CD14-positive monocyte (primary cell): ENCODE measurements at regions not wholly inside any gene's neighbourhood (a gene's known extent, or its start where the extent isn't known, plus 50 kb on each side); places are given as distances from the start of the nearest gene placed in this dataset.
"Not testable (repeated sequence)": the region's sequence is repeated elsewhere in the genome, so short reads cannot be mapped to it uniquely, and the experiment has no call there.

Source experiments
- DNase-seq, 3 donors: peaks; one replicate each; pipeline ENCODE4 v3.0.0-alpha.2; 2011 to 2022
- H2AFZ ChIP-seq: 2 replicates; pipeline ENCODE4 v1.6.0; 2012; ENCODE audit warnings: mild to moderate bottlenecking, low read depth, low read length, inconsistent platforms; ENCODE audit not compliant: insufficient read depth, poor library complexity, severe bottlenecking
- H3K27ac ChIP-seq, 2 donors: 1 replicate in 1 of 2; 2 replicates in 1 of 2; pipeline ENCODE4 v1.5.1; 2012 to 2013; ENCODE audit warnings: low read length in 2 of 2, control low read depth in 1 of 2, inconsistent platforms in 1 of 2, low read depth in 1 of 2, mild to moderate bottlenecking in 1 of 2
- H3K27me3 ChIP-seq, 2 donors: one replicate each; pipeline versions ENCODE4 v1.6.0 to v1.6.1; 2011 to 2013; ENCODE audit warnings: low read length in 2 of 2; ENCODE audit not compliant: control insufficient read depth in 2 of 2, insufficient read depth in 2 of 2
- H3K36me3 ChIP-seq, 2 donors: replicated peaks in 1 of 2; 1 replicate in 1 of 2; 2 replicates in 1 of 2; pipeline versions ENCODE4 v1.5.1 to v1.6.1; 2012 to 2013; ENCODE audit warnings: low read length in 2 of 2, control low read depth in 1 of 2, inconsistent platforms in 1 of 2, mild to moderate bottlenecking in 1 of 2; ENCODE audit not compliant: insufficient read depth in 2 of 2, control insufficient read depth in 1 of 2
- H3K4me1 ChIP-seq, 2 donors: 1 replicate in 1 of 2; 2 replicates in 1 of 2; pipeline versions ENCODE4 v1.5.1 to v1.6.1; 2012 to 2013; ENCODE audit warnings: low read length in 2 of 2, control low read depth in 1 of 2, inconsistent platforms in 1 of 2, mild to moderate bottlenecking in 1 of 2, moderate library complexity in 1 of 2; ENCODE audit not compliant: insufficient read depth in 2 of 2, control insufficient read depth in 1 of 2
- H3K4me2 ChIP-seq: replicated peaks from 2 replicates; pipeline ENCODE3; 2012; ENCODE audit warnings: low read length, moderate library complexity, mild to moderate bottlenecking; ENCODE audit not compliant: poor library complexity, severe bottlenecking; ENCODE audit errors: extremely low read depth
- H3K4me3 ChIP-seq, 3 experiments: fragments of 200-600 bp in 1 of 3; sonication (generic) in 1 of 3; replicated peaks in 1 of 3; 1 replicate in 2 of 3; 2 replicates in 1 of 3; pipeline ENCODE4 v1.5.1; 2011 to 2013; ENCODE audit warnings: low read length in 3 of 3, mild to moderate bottlenecking in 3 of 3, control low read depth in 2 of 3, low read depth in 2 of 3, inconsistent platforms in 1 of 3, moderate library complexity in 1 of 3
- H3K79me2 ChIP-seq: 2 replicates; pipeline ENCODE4 v1.6.0; 2012; ENCODE audit warnings: mild to moderate bottlenecking, control low read depth, inconsistent platforms, low read length, moderate library complexity; ENCODE audit not compliant: insufficient read depth
- H3K9ac ChIP-seq: 2 replicates; pipeline ENCODE4 v1.6.0; 2017; ENCODE audit warnings: low read length, mild to moderate bottlenecking; ENCODE audit not compliant: insufficient read depth, poor library complexity, severe bottlenecking
- H3K9me3 ChIP-seq, 2 donors: replicated peaks in 1 of 2; 1 replicate in 1 of 2; 2 replicates in 1 of 2; pipeline versions ENCODE4 v1.5.1 to v1.6.1; 2012 to 2013; ENCODE audit warnings: low read length in 2 of 2, control low read depth in 1 of 2; ENCODE audit not compliant: control insufficient read depth in 1 of 2, insufficient read depth in 1 of 2
- H4K20me1 ChIP-seq: 2 replicates; pipeline ENCODE4 v1.6.0; 2012; ENCODE audit warnings: mild to moderate bottlenecking, low read length, control low read depth, moderate library complexity; ENCODE audit not compliant: insufficient read depth
- H3K27ac Mint-ChIP-seq, 7 donors: one replicate each; pipeline ENCODE4 v1.8.0; 2020; ENCODE audit warnings: mild to moderate bottlenecking in 7 of 7, mixed read lengths in 7 of 7, moderate library complexity in 6 of 7, inconsistent platforms in 2 of 7
- H3K27me3 Mint-ChIP-seq, 3 donors: one replicate each; pipeline ENCODE4 v1.8.0; 2021 to 2022; ENCODE audit warnings: low read depth in 3 of 3, mild to moderate bottlenecking in 3 of 3, mixed read lengths in 3 of 3, moderate library complexity in 3 of 3, inconsistent platforms in 1 of 3
- H3K36me3 Mint-ChIP-seq, 2 donors: one replicate each; pipeline ENCODE4 v1.8.0; 2020; ENCODE audit warnings: mixed read lengths in 2 of 2, inconsistent platforms in 1 of 2, mild to moderate bottlenecking in 1 of 2
- H3K4me1 Mint-ChIP-seq: one replicate; pipeline ENCODE4 v1.8.0; 2020; ENCODE audit warnings: mild to moderate bottlenecking, mixed read lengths
- H3K4me3 Mint-ChIP-seq, 2 donors: one replicate each; pipeline ENCODE4 v1.8.0; 2020; ENCODE audit warnings: mild to moderate bottlenecking in 2 of 2, mixed read lengths in 2 of 2, moderate library complexity in 1 of 2
- H3K9me3 Mint-ChIP-seq, 7 donors: one replicate each; pipeline ENCODE4 v1.8.0; 2020 to 2022; ENCODE audit warnings: mixed read lengths in 7 of 7, mild to moderate bottlenecking in 6 of 7, moderate library complexity in 6 of 7, inconsistent platforms in 2 of 7
- WGBS: methylation state at CpG from one replicate; pipeline ENCODE4 v1.1.5; 2013; ENCODE audit warnings: missing lambda C conversion rate; ENCODE audit not compliant: insufficient coverage; 5-methylcytosine and 5-hydroxymethylcytosine counted together
- intact Hi-C, 2 donors: fragments of 100-400 bp; cut with micrococcal nuclease; formaldehyde crosslinking; loops; one replicate each; pipeline versions ENCODE4 v1.15.0 to v1.15.1; 2023
- TF ChIP-seq, protein P1 (sequence below): fragments of 200-600 bp; IDR thresholded peaks from one replicate; pipeline ENCODE4 v1.8.0; 2022; ENCODE audit warnings: antibody characterized with exemption, mild to moderate bottlenecking

DNA sequence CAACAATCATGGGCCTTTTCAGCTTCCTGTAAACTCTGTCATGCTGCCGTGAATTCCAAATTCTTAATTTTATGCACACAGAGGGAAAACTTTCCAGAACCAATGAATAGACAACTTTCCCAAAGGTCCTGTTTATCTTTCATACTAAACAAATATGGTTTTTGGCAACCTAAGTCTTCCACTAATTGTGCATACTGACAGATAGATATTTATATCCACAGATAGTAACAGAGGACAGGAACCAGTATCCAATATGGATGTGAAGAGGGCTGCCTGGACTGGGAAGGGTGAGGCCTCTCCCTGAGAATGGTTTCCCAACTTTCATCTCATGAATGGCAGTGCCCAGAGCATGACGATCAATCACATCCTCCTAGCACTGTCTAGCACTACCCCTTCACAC lies 80.4 kb downstream of the MRPL57 start:
- Mint-ChIP-seq H3K9me3 (peaks cover 0 to 13% (median 4%) of the 10 kb centered on the region in 7 donors), H3K36me3 (no peaks in the 10 kb centered on the region), H3K4me1 (no peaks in the 10 kb centered on the region), H3K27ac (no peak overlapping the region), H3K27me3 (peaks cover 0 to 2% (median 1%) of the 10 kb centered on the region in 3 donors), H3K4me3 (no peak overlapping the region)
- no peaks in the 10 kb centered on the region for H3K36me3 ChIP-seq
- H3K27me3 ChIP-seq, result no peaks in the 10 kb centered on the region
- no peaks in the 10 kb centered on the region for H3K4me1 ChIP-seq
- H3K4me3 ChIP-seq, result no peak overlapping the region
- H4K20me1 ChIP-seq, result no peaks in the 10 kb centered on the region
- H3K9ac ChIP-seq, result no peak overlapping the region
- WGBS, result 100% methylated on average over 1 of the region's 2 CpGs
- intact Hi-C loops, result no loop called here
- TF ChIP-seq, protein P1, sequence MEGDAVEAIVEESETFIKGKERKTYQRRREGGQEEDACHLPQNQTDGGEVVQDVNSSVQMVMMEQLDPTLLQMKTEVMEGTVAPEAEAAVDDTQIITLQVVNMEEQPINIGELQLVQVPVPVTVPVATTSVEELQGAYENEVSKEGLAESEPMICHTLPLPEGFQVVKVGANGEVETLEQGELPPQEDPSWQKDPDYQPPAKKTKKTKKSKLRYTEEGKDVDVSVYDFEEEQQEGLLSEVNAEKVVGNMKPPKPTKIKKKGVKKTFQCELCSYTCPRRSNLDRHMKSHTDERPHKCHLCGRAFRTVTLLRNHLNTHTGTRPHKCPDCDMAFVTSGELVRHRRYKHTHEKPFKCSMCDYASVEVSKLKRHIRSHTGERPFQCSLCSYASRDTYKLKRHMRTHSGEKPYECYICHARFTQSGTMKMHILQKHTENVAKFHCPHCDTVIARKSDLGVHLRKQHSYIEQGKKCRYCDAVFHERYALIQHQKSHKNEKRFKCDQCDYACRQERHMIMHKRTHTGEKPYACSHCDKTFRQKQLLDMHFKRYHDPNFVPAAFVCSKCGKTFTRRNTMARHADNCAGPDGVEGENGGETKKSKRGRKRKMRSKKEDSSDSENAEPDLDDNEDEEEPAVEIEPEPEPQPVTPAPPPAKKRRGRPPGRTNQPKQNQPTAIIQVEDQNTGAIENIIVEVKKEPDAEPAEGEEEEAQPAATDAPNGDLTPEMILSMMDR, result no peak
- H3K4me2 ChIP-seq, result no peak overlapping the region
- peaks cover 0 to 10% of the 10 kb centered on the region in 2 donors for H3K9me3 ChIP-seq
- no peaks in the 10 kb centered on the region for H3K79me2 ChIP-seq
- DNase-seq, result no peak
- no peak overlapping the region for H3K27ac ChIP-seq
- H2AFZ ChIP-seq, result no peak overlapping the region

DNA sequence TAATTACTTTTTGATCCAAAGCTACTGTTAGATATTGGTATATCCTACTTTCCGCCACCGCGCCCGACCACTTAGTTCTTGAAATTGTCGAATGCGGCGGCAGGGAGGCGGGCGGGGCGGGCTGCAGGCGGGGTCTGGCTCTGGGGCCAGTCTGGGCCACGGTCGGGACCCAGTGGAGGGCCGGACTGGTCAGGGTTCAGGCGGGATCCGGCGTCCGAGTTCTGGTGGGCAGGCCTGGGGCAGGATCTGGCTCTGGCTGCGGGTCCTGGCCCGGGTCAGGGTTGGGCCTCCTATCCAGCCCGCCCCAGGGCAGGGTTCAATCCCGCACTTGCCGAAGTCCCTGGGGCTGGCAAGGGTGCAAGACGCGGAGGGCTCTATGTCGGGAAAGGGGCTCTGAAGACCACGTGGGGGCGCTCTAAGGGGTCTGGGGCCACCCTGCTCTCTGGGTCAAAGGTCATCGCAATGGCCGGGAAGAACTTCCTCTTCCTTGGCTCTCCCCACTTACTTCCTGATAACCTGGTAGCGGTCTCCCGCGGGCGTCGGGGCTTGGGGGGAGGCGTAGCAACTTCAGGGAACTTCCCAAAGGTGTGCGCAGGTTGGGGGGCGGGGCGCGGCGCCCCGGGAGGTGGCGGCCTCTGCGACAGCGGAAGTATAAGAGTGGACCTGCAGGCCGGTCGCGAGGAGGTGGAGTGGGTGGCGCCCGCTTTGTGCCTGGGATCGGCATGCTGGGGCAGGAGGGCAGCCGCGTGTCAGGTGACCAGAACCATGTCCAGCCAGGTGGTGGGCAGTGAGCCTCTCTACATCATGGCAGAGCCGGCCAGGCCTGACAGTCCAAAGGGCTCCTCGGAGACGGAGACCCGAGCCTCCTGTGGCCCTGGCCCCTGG lies 83.4 kb downstream of the MRPL57 start:
- H3K27me3 ChIP-seq, result no peaks in the 10 kb centered on the region
- H3K9ac ChIP-seq, result no peak overlapping the region
- no peaks in the 10 kb centered on the region for H4K20me1 ChIP-seq
- intact Hi-C loops, result no loop called here
- DNase-seq, result no peak
- TF ChIP-seq, protein P1, result no peak
- peaks cover 0 to 10% of the 10 kb centered on the region in 2 donors for H3K9me3 ChIP-seq
- 97% methylated on average over 43 of the region's 57 CpGs for WGBS
- H3K4me2 ChIP-seq, result no peak overlapping the region
- H3K27ac ChIP-seq, result no peak overlapping the region
- Mint-ChIP-seq H3K27me3 (peaks cover 0 to 2% (median 1%) of the 10 kb centered on the region in 3 donors), H3K27ac (no peak overlapping the region), H3K4me1 (no peaks in the 10 kb centered on the region), H3K4me3 (no peak overlapping the region), H3K36me3 (no peaks in the 10 kb centered on the region), H3K9me3 (peaks cover 0 to 13% (median 4%) of the 10 kb centered on the region in 7 donors)
- no peaks in the 10 kb centered on the region for H3K4me1 ChIP-seq
- no peak overlapping the region for H2AFZ ChIP-seq
- H3K79me2 ChIP-seq, result no peaks in the 10 kb centered on the region
- H3K4me3 ChIP-seq, result no peak overlapping the region
- H3K36me3 ChIP-seq, result no peaks in the 10 kb centered on the region

DNA sequence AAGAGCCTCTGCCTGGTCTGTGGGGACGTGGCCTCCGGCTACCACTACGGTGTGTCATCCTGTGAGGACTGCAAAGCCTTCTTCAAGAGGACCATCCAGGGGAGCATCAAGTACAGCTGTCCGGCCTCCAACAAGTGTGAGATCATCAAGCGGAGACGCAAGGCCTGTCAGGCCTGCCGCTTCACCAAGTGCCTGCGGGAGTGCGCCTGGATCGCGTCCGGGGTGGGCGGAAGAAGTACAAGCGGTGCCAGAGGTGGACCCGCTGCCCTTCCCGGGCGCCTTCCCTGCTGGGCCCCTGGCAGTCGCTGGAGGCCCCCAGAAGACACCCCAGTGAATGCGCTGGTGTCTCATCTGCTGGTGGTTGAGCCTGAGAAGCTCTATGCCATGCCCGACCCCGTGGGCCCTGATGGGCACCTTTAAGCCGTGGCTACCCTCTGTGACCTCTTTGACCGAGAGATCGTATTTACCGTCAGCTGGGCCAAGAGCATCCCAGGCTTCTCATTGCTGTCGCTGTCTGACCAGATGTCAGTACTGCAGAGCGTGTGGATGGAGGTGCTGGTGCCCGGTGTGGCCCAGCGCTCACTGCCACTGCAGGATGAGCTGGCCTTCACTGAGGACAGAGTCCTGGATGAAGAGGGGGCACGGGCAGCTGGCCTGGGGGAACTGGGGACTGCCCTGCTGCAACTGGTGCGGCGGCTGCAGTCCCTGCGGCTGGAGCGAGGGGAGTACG lies 84.3 kb downstream of the MRPL57 start:
- H3K4me3 ChIP-seq, H2AFZ ChIP-seq, H3K36me3 ChIP-seq, H3K27ac ChIP-seq, H3K4me1 ChIP-seq, H3K27me3 ChIP-seq, H3K36me3 Mint-ChIP-seq, H4K20me1 ChIP-seq, H3K4me3 Mint-ChIP-seq, H3K4me1 Mint-ChIP-seq, H3K27me3 Mint-ChIP-seq, intact Hi-C loops, H3K4me2 ChIP-seq, H3K79me2 ChIP-seq, H3K27ac Mint-ChIP-seq, DNase-seq, H3K9ac ChIP-seq: not testable (repeated sequence)
- H3K9me3 Mint-ChIP-seq, result peaks cover 0 to 13% (median 4%) of the 10 kb centered on the region in 7 donors
- 99% methylated on average over 23 of the region's 35 CpGs for WGBS
- H3K9me3 ChIP-seq, result peaks cover 0 to 10% of the 10 kb centered on the region in 2 donors
